ENCODE measurements at regions not wholly inside any gene's neighbourhood (a gene's known extent, or its start where the extent isn't known, plus 50 kb on each side); places are given as distances from the start of the nearest gene placed in this dataset.
"Not testable (repeated sequence)": the region's sequence is repeated elsewhere in the genome, so short reads cannot be mapped to it uniquely, and the experiment has no call there.

- no peak for DNase-seq (ENCODE audit: extremely low read depth, low read depth, low spot score)
These were observed 109.4 kb upstream of the ACBD5 start for GRCh38 chr10:27349987-27350386.

GRCh38 chr10:27347827-27348207, 107.2 kb upstream of the ACBD5 start:
- DNase-seq (ENCODE audit: extremely low read depth, low read depth, low spot score): not testable (repeated sequence)

GRCh38 chr10:27345455-27345920, 104.9 kb upstream of the ACBD5 start:
- no peak for DNase-seq (ENCODE audit: extremely low read depth, low read depth, low spot score)

- no peak for DNase-seq (ENCODE audit: extremely low read depth, low read depth, low spot score)
These were observed 104.2 kb upstream of the ACBD5 start for GRCh38 chr10:27344568-27345454.

GRCh38 chr10:27341001-27341400, 100.4 kb upstream of the ACBD5 start:
- DNase-seq (ENCODE audit: extremely low read depth, low read depth, low spot score): no peak

GRCh38 chr10:27335246-27335645, 94.6 kb upstream of the ACBD5 start:
- DNase-seq (ENCODE audit: extremely low read depth, low read depth, low spot score): not testable (repeated sequence)

- DNase-seq (ENCODE audit: extremely low read depth, low read depth, low spot score): no peak
These were observed 89.5 kb upstream of the ACBD5 start for GRCh38 chr10:27330074-27330473.

GRCh38 chr10:27328946-27329345, 88.3 kb upstream of the ACBD5 start:
- no peak for DNase-seq (ENCODE audit: extremely low read depth, low read depth, low spot score)

GRCh38 chr10:27326748-27327147, 86.2 kb upstream of the ACBD5 start:
- DNase-seq (ENCODE audit: extremely low read depth, low read depth, low spot score): not testable (repeated sequence)

GRCh38 chr10:27319752-27320431, 79.3 kb upstream of the ACBD5 start:
- DNase-seq (ENCODE audit: extremely low read depth, low read depth, low spot score): no peak

GRCh38 chr10:27319139-27319538, 78.5 kb upstream of the ACBD5 start:
- DNase-seq (ENCODE audit: extremely low read depth, low read depth, low spot score): not testable (repeated sequence)

- not testable (repeated sequence) for DNase-seq (ENCODE audit: extremely low read depth, low read depth, low spot score)
These were observed 74.5 kb upstream of the ACBD5 start for GRCh38 chr10:27315082-27315481.

- DNase-seq (ENCODE audit: extremely low read depth, low read depth, low spot score): not testable (repeated sequence)
These were observed 73.0 kb upstream of the ACBD5 start for GRCh38 chr10:27313586-27313985.

- DNase-seq (ENCODE audit: extremely low read depth, low read depth, low spot score): no peak
These were observed 72.3 kb upstream of the ACBD5 start for GRCh38 chr10:27312854-27313253.

- DNase-seq (ENCODE audit: extremely low read depth, low read depth, low spot score): not testable (repeated sequence)
These were observed 71.2 kb upstream of the ACBD5 start for GRCh38 chr10:27311809-27312208.

- DNase-seq (ENCODE audit: extremely low read depth, low read depth, low spot score): not testable (repeated sequence)
These were observed 57.9 kb upstream of the ACBD5 start for GRCh38 chr10:27298522-27298850.

GRCh38 chr10:27297844-27298521, 57.4 kb upstream of the ACBD5 start:
- DNase-seq (ENCODE audit: extremely low read depth, low read depth, low spot score): no peak

GRCh38 chr10:27296285-27296684, 55.7 kb upstream of the ACBD5 start:
- DNase-seq (ENCODE audit: extremely low read depth, low read depth, low spot score): not testable (repeated sequence)

- DNase-seq (ENCODE audit: extremely low read depth, low read depth, low spot score): not testable (repeated sequence)
These were observed 50.8 kb upstream of the ACBD5 start for GRCh38 chr10:27291253-27291895.
